Pancreas (tissue), 10 donors: ENCODE measurements at regions not wholly inside any gene's neighbourhood (a gene's known extent, or its start where the extent isn't known, plus 50 kb on each side); places are given as distances from the start of the nearest gene placed in this dataset.

Experiments used
- ATAC-seq, 4 donors: fragments of 200-7000 bp; cut with Tn5 transposase; one replicate each; pipeline versions ENCODE4 v1.8.0 to v1.9.1; 2020; ENCODE audit warnings: mild to moderate bottlenecking in 4 of 4, moderate library complexity in 4 of 4
- DNase-seq, 6 donors: peaks; one replicate each; pipeline ENCODE4 v3.0.0-alpha.2; 2020
- FAIRE-seq: peaks from 2 replicates; lab custom pipeline; 2012; peaks lifted over from hg19 to GRCh38; lab: Jason Lieb, UNC
- H3K27ac ChIP-seq, 4 donors: fragments of 200-600 bp; sonication (generic); 1 replicate in 3 of 4; 2 replicates in 1 of 4; pipeline versions ENCODE4 v1.5.0 to v1.8.0; 2020
- H3K27me3 ChIP-seq, 4 donors: fragments of 200-600 bp; one replicate each; pipeline ENCODE4 v1.8.0; 2021
- H3K36me3 ChIP-seq, 3 donors: fragments of 200-600 bp; sonication (generic) in 1 of 3; one replicate each; pipeline versions ENCODE4 v1.5.0 to v1.8.0; 2020 to 2021
- H3K4me1 ChIP-seq, 3 donors: fragments of 200-600 bp; one replicate each; pipeline ENCODE4 v1.8.0; 2021
- H3K4me3 ChIP-seq, 4 donors: fragments of 200-600 bp; sonication (generic) in 2 of 4; one replicate each; pipeline versions ENCODE4 v1.5.0 to v1.8.0; 2020 to 2021
- H3K9me3 ChIP-seq, 4 donors: fragments of 200-600 bp; one replicate each; pipeline ENCODE4 v1.8.0; 2021
- WGBS, 2 donors: extraction: QIAGEN DNeasy Blood & Tissue Kit; methylation state at CpG; one replicate each; pipeline ENCODE4 v1.1.7; 2013; 5-methylcytosine and 5-hydroxymethylcytosine counted together
- intact Hi-C, 3 donors: fragments of 100-400 bp; cut with DNase I; formaldehyde crosslinking; loops; one replicate each; pipeline versions ENCODE4 v1.11.1 to v1.14.2; 2022
- TF ChIP-seq, protein P1 (sequence below), 4 donors: fragments of 200-600 bp; sonication (generic) in 3 of 4; IDR thresholded peaks; one replicate each; pipeline versions ENCODE4 v1.5.0 to v1.8.0; 2021; ENCODE audit warnings: antibody characterized with exemption in 4 of 4
- donor health status: healthy with polysubstance abuse.
- donor health status: DM: no; HTN: no; CAD: no; lungs with moderate emphysema.
- donor health status: DM: no; HTN: no; CAD: no.
- donor health status: control.
- donor health status: control.
- donor health status: Bipolar disorder and iron deficiency.
- donor health status: DM: yes; HTN: yes; CAD: no.
- donor health status: DM: no; HTN: no; CAD: no.
- donor health status: DM: no; HTN: no; CAD: no.
- donor health status: DM: yes; HTN: yes; CAD: no.

DNA sequence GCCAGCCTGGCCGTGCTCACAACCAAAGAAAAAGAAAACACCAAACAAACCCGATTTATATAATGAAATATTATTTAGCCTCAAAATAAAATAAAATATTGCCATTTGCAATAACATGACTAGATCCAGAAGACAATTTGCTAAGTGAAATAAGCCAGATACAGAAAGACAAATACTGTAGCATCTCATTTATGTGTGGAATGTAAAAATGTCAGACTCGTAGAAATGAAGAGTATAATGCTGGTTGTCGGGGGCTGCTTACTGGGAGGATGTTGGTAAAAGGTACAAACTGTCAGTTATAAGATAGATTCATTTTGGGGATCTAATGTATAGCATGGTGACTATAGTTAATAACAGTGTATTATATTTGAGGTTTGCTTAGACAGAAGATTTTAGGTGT is 269.7 kb downstream of the THBS2 start:
- Histone ChIP-seq H3K4me3 (no peak overlapping the region), H3K9me3 (no peaks in the 10 kb centered on the region), H3K27ac (no peak overlapping the region), H3K27me3 (no peaks in the 10 kb centered on the region), H3K36me3 (no peaks in the 10 kb centered on the region), H3K4me1 (no peaks in the 10 kb centered on the region)
- TF ChIP-seq, protein P1, sequence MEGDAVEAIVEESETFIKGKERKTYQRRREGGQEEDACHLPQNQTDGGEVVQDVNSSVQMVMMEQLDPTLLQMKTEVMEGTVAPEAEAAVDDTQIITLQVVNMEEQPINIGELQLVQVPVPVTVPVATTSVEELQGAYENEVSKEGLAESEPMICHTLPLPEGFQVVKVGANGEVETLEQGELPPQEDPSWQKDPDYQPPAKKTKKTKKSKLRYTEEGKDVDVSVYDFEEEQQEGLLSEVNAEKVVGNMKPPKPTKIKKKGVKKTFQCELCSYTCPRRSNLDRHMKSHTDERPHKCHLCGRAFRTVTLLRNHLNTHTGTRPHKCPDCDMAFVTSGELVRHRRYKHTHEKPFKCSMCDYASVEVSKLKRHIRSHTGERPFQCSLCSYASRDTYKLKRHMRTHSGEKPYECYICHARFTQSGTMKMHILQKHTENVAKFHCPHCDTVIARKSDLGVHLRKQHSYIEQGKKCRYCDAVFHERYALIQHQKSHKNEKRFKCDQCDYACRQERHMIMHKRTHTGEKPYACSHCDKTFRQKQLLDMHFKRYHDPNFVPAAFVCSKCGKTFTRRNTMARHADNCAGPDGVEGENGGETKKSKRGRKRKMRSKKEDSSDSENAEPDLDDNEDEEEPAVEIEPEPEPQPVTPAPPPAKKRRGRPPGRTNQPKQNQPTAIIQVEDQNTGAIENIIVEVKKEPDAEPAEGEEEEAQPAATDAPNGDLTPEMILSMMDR (IDR thresholded peaks at IDR 0.05): no peak
- intact Hi-C loops: no loop called here
- FAIRE-seq (no peak), ATAC-seq (no peak), DNase-seq (no peak)
- whole genome bisulfite sequencing, 2 donors: 43 to 58% methylated on average over 4 of the region's 4 CpGs

DNA sequence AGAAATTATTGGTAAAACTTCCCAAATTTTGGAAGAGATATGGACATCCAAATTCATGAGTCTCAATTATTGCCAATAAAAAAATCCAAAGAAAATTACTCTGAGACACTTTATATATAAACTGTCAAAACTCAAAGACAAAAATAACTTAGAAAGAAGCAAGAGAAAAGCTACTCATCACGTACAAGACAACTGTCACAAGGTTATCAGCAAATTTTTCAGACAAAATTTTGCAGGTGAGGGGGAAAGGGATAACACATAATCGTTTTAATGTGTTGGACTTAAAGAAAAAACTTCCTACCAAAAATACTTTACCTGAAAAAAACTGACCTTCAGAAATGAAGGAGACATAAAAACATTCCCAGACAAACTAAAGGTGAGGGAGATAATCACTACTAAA is 272.5 kb downstream of the THBS2 start:
- TF ChIP-seq, protein P1 (IDR thresholded peaks at IDR 0.05): no peak
- H3K27ac ChIP-seq: no peak overlapping the region
- intact Hi-C loops: no loop called here
- DNase-seq: no peak
- FAIRE-seq: no peak
- H3K27me3 ChIP-seq: no peaks in the 10 kb centered on the region
- H3K9me3 ChIP-seq: no peaks in the 10 kb centered on the region
- no peaks in the 10 kb centered on the region for H3K36me3 ChIP-seq
- H3K4me3 ChIP-seq: no peak overlapping the region
- no peaks in the 10 kb centered on the region for H3K4me1 ChIP-seq
- ATAC-seq: no peak
- WGBS, 2 donors: 41 to 52% methylated on average over 2 of the region's 2 CpGs

DNA sequence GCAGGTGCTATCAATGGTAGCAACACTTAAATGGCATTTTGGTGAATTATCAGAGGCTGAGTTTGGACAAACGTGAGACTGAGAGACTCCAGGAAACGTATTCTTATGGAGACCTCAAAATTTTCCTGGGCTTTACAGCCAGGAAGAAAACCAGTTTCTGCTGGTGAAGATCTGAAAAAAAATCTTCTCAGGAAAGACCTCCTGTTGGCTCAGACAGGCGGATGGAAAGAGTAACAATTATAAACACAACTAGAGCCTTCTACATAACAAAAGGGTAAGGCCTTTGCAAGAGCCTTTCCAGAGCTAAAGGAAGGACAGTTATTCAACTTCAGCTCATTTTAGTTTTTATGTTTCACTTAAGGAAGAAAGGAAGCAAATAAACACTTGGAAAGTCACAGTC is 274.4 kb downstream of the THBS2 start:
- intact Hi-C loops: no loop called here
- Histone ChIP-seq H3K4me1 (no peaks in the 10 kb centered on the region), H3K36me3 (no peaks in the 10 kb centered on the region), H3K27me3 (no peaks in the 10 kb centered on the region), H3K9me3 (no peaks in the 10 kb centered on the region), H3K27ac (no peak overlapping the region), H3K4me3 (no peak overlapping the region)
- TF ChIP-seq, protein P1 (IDR thresholded peaks at IDR 0.05): no peak
- ATAC-seq (no peak), DNase-seq (no peak), FAIRE-seq (no peak)
- WGBS, 2 donors: 43 to 49% methylated on average over 3 of the region's 3 CpGs

DNA sequence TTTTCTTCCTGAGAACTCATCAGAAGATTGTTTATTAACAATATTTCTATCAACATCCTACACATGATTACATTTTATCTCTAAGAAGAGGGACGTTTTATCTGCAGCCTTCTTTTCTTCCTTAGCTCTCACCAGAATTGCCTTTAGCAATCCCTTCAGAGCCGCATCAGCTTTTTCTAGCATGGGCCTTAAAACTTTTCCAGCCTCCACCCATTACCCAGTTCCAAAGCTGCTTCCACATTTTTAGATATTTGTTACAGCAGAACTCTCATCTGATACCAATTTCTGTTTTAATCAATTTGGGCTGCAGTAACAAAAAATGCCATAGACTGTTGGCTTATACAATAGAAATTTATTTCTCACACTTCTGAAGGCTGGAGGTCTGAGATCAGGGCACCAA is 281.5 kb downstream of the THBS2 start:
- 54 to 57% methylated on average over 2 of the region's 2 CpGs for WGBS, 2 donors
- TF ChIP-seq, protein P1 (IDR thresholded peaks at IDR 0.05): no peak
- H3K27ac ChIP-seq: no peak overlapping the region
- no peak for FAIRE-seq
- H3K36me3 ChIP-seq: no peaks in the 10 kb centered on the region
- no peaks in the 10 kb centered on the region for H3K27me3 ChIP-seq
- H3K9me3 ChIP-seq: no peaks in the 10 kb centered on the region
- ATAC-seq: no peak
- no peaks in the 10 kb centered on the region for H3K4me1 ChIP-seq
- H3K4me3 ChIP-seq: no peak overlapping the region
- intact Hi-C loops: no loop called here
- no peak for DNase-seq

DNA sequence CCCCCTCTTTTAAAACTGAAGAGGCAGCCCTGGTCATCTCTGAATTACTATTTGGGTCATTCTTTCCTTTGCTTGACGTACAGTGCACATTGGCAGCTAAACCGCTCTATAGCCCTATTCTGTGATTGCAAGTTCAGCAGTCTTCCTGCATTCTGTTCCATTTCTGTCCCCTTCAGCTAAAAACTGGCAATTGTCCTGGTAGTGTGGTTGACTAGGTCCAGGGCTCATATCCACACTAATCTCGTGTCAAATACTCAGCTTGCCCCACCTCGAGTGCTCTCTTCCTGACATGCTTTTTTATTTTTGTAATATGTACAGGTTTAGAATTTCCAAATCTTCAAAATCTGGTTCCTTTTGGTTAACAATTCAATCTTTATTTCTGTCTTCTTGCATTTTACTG is 282.1 kb downstream of the THBS2 start:
- intact Hi-C loops: no loop called here
- H3K36me3 ChIP-seq: no peaks in the 10 kb centered on the region
- TF ChIP-seq, protein P1 (IDR thresholded peaks at IDR 0.05): no peak
- no peaks in the 10 kb centered on the region for H3K9me3 ChIP-seq
- H3K27ac ChIP-seq: no peak overlapping the region
- H3K27me3 ChIP-seq: no peaks in the 10 kb centered on the region
- FAIRE-seq: no peak
- no peak overlapping the region for H3K4me3 ChIP-seq
- ATAC-seq: no peak
- whole genome bisulfite sequencing, 2 donors: 77 to 85% methylated on average over 4 of the region's 4 CpGs
- H3K4me1 ChIP-seq: no peaks in the 10 kb centered on the region
- DNase-seq: no peak
